ENCODE measurements at regions not wholly inside any gene's neighbourhood (a gene's known extent, or its start where the extent isn't known, plus 50 kb on each side); places are given as distances from the start of the nearest gene placed in this dataset.
"Not testable (repeated sequence)": the region's sequence is repeated elsewhere in the genome, so short reads cannot be mapped to it uniquely, and the experiment has no call there.

DNA sequence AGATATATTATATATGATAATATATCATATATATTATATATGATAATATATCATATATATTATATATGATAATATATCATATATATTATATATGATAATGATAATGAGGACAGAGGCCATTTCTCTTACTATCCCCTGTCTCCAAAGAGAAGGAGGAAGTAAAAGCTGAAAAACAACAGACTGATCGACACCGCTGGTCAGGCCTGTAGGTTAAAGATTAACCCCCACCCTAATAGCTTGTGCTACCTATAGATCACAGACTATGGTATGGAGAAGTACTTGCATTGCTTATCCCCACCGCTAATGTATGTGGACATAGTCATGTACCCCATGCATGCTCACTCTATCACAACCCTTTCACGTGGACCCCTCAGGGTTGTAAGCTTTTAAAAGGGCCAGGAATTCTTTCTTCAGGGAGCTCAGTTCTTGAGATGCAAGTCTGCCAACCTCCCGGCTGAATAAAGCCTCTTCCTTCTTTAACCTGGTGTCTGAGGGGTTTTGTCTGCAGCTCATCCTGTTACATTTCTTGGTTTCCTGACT, 786.1 kb upstream of the TMEM132C start:
- no peak for DNase-seq

DNA sequence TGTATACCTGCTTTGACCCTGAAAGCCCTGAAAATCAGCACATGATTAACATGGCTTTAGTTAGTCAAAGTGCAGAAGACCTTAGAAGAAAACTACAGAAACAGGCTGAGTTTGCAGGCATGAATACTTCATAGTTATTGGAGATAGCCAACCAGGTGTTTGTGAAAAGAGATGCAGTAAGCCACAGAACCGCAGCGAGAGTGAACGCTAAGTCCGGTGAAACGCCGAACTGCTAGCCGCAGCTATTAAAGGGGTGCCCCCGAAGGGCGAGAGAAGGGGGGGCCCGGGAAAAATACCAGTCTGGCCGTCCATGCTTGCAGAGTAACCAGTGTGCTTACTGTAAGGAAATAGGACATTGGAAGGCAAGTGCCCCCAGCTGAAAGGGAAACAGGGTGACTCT, 784.0 kb upstream of the TMEM132C start:
- no peak for DNase-seq

DNA sequence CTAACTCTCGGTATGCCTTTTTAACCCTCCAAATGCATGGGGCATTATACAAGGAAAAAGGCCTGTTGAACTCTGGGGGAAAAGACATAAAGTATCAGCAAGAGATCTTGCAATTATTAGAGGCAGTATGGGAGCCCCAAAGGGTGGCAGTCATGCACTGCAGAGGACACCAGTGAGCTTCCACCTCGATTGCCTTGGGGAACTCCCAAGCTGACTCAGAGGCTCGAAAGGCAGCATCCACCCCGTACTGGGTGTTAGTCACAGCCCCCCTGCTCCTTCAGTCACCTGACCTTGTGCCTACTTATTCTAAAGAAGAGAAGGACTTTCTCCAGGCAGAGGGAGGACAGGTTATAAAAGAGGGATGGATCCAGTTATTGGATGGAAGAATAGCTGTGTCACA, 781.4 kb upstream of the TMEM132C start:
- no peak for DNase-seq

DNA sequence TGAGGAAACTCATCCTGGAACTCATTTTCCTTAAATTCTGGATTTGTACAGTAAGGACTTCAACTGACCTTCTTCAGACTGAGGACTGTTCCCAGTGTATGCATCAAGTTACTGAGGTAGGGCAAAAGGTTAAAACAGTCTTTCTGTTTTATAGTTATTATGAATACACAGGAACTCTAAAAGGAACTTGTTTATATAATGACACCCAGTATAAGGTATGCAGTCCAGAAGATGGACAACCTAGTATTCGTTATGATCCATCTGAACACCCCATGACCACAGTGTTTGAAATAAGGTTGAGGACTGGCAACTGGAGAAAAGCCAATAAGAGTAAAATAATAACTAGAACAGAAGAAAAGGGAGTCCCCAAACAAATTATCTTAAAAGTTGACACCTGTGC, 779.9 kb upstream of the TMEM132C start:
- no peak for DNase-seq

DNA sequence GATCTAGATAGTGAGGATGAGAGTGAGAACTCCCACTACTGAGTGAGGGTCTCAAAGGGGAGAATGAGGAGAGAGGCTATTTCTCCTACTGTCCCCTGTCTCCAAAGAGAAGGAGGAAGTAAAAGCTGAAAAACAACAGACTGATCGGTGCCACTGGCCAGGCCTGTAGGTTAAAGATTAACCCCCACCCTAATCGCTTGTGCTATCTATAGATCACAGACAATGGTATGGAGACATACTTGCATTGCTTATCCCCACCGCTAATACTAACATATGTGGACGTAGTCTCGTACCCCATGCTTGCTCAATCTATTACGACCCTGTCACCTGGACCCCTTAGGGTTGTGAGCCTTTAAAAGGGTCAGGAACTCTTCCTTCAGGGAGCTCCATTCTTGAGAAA, 777.9 kb upstream of the TMEM132C start:
- DNase-seq, result no peak

DNA sequence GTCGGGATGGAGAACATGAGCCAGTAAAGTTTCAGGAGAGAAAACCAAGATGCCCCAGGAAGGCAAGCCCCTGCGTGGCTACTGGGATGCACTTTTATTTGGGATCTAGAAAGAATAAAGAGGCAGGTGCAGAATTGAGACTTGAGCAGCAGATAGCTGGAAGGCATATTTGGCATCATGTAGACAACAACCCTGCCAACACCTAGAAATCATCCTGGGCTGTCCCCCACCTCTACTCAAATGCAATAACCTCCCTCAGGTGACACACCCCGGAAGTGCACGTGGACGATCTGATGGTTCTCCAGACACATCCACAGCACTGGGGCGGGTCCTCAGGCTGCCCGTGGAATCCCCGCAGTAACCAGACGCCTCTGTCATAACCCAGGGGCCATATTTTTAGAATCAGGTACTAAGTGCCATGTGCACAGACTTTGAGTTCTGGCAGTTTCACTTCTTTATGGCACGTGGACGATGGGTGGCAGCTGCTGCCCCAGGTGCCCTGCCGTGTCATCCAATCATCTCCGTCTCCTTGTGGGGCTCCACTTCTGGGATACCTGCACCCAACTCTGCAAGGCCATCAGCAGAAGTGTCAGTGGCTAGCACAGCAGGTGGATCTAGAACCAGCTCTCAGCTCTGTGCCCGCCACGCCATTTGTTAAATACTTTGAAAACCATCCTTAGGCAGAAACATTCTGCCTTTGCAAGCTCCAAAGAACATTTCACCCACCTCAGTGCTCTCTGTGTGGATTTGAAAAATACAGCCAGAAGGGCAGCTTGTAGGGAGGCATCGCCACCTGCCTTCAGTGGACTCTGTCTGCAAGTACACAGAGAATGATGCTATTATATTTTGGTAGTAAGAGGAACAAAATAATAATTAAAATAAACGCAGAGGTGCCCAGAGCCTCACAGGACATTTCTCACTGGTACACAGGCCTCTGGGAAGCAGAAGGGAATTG, 771.7 kb upstream of the TMEM132C start:
- no peak for DNase-seq

DNA sequence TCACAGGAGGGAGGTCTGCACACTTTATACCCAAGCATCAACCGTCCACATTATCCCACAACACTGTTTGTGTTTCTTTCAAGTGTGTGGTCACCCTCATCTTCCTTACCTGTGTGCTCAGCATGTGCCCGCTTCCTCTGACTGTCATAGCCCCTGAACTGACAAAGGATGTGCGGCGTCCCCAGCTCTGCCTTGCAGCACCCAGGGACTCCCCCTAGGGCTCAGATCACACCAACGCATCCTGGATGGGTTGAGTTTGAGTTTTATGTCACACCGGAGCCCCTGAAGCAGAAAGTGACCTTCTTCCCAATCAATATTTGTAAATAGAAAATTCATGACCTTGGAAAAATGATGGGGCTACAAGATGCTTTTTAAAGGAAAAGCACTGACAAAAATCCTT, 770.7 kb upstream of the TMEM132C start:
- no peak for DNase-seq

DNA sequence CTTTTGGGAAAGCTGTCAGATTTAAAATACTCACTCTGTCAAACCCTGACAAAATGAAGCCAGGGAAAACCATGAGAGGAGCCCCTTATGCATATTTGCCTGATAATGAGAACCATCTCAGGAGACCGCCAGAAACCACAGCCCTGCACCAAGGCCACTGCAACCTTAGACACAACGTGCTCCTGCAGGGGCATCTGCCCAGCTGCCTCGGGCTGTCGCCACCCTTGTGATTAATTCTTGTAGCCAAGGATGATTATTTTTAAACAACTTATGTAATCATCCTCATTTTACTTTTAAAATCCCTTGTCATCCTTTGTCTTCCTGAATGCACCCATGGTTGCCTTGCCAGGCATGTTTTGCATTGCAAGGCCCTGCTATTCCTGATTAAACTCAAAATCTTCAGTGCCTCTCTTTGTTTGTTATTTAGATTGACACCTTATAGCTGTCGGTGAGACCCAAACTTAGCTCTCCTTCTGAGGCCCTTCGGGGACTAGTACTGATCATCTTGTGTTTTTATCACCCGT, 766.4 kb upstream of the TMEM132C start:
- no peak for DNase-seq

DNA sequence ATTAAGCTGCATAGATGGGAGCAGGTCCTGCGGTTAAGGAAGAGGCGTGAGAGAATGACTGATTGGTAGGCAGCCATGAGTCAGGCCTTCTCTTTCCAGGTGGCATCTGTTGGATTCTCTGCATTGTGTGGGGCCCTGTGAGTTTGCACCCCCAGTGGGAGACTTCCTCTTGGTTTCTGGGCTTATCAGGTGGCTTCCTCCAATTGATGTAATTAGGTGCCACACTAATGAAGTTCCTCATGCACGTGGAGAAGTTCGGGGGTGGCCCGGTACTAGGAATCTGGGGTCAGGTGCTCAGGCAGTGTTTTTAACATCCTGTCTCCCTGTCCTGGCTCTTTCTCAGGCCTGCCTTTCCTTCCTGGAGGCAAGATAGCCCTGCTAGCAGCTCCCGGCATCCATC, 765.1 kb upstream of the TMEM132C start:
- DNase-seq, result no peak

DNA sequence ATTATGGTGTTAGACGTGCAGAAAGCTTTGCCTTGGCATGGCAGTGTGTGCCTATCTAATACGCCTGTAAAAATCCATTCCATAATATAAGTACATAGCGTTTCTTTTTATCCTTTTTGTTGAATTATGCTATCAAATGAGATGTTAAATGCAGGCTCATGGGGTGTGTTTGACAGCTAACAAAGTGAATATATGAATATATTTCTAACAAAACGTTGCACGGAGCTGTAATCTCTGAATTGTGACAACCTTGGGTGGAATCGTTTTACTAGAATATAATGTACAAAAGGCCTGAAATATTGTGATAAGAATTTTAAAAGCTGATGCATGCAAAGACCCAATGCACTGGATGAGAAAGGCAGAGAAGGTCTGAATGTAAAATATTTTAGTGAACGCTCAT, 763.7 kb upstream of the TMEM132C start:
- DNase-seq, result no peak

DNA sequence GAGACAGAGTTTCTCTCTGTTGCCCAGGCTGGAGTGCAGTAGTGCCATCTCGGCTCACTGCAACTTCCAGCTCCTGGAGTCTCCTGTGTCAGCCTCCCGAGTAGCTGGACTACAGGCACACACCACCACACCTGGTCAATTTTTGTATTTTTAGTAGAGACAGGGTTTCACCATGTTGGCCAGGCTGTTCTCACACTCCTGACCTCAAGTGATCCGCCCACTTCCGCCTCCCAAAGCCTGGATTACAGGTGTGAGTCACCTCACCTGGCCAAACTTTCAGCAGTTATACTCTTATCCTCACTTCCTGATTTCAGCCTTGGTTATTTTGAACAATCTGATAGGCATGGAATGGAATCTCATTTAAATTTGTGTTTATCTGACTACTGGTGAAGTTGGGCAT, 763.0 kb upstream of the TMEM132C start:
- not testable (repeated sequence) for DNase-seq

DNA sequence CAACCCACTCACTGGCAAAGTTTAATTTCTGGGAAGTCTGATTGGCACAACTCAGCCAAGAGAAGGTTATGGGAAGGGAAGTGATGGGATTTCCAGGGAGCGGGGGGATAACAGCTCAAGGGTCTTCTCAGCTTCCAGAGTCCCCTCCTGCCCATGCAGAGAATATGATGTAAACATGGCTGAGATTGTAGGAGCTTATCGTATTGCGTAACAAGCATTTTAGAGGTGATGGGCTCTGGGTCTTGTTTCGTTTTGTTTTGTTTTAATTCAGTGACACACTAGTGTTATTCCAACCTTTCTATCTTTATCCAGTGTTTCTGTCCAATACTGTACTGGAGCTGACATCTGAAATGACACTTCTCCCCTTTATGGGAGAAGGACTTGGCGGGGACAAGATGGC, 762.1 kb upstream of the TMEM132C start:
- DNase-seq, result no peak

DNA sequence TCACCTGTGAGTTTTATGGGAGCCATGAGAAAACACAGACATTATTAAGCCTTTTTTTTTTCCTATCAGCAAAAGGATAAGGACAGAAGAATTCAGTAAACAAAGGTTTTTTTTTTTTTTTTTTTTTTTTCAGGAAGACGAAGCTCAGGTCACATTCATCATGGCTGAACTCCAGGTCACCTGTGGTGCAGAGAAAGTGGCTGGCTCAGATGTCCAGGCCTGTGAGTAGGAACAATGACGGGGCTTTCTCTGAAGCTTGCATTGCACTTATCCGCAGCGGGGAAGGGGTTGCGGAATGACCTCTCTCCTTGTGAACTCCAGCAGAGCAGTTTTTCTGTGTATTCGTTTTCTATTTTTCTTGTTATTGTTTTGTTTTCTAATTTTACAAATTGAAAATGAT, 759.6 kb upstream of the TMEM132C start:
- DNase-seq, result no peak

DNA sequence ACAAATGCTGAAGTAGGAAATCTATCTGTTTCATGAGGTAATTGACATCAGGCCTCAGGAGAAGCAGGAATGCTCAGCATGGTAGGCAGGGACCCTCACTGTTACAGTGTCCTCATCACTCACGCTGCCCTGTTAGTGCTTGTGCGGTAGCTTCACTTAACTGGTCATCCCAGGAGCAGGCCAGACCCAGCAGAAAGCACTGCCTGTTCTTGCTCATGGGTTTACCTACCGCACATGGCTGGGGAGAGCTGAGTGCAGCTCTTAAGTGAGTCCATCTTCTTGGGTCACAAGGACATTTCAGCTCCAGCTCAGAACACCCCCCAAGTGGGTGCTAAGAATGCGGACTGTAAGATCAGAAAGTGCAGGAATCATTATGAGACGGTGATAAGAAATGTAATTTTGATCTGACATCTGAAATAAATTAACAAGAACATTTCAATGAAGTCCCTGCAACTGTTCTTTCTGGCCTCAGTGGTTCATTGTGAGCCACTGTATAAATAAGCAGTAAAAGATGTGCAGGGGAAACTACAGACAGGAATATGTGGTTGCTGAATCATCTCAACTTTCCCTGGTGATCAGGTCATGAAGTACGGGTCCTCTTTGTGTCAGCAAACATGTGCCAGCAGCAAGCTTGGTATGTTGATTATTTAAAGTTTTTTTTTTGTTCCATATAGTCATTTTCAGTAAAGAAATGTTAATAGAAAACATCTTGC, 757.7 kb upstream of the TMEM132C start:
- no peak for DNase-seq

DNA sequence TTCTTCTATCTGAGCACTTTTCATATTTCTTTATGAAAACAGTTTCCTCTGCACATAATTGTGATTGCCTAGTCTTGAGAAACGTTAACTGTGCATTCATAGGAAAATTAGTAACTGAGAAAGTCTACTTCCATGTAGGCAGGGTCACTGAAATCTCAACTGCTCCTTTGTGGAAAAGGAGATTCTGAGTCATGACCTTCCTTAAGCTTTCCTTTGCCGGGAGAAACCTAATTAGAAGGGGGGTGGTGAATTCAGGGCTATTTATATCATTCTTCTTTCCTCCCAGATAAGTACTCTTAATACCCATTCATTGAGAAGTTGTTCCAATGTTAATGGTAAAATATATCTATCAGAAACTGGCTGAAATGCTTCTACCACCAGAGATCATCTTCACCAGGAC, 751.0 kb upstream of the TMEM132C start:
- DNase-seq, result no peak

DNA sequence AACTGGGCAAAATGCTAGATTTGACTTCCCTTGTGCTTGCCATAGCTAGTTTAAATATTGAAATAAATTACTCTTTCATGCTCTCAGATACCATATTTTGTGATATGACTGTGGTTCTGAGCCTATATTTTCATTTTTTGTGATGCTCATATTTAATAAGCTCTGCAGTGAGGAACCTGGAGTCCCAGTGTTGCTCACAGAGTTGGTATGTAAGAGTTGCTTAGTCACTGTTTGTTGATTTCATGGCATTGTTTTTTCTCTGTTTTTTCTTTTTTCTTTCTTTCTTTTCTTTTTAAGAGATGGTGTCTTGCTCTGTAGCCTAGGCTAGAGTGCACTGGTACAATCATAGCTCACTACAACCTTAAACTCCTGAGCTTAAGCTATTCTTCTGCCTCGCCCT, 750.5 kb upstream of the TMEM132C start:
- no peak for DNase-seq

DNA sequence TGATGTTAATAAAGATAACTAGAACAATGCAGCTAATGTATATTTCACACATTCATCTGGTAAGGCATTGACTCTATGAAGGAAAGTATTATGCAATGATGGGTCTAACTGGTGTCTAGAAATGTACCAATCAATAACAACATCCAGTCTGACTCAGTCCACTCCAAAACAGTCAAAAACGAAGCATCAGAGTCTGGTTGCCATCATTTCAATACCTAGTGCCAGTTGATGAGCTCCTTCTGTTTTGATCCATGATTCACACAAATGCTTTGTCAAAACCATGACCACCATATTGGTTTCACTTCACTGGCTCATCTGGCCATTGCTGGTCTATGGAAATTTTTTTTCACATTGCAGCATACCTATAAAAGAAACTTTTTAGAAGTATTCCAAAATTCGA, 747.2 kb upstream of the TMEM132C start:
- DNase-seq, result no peak

DNA sequence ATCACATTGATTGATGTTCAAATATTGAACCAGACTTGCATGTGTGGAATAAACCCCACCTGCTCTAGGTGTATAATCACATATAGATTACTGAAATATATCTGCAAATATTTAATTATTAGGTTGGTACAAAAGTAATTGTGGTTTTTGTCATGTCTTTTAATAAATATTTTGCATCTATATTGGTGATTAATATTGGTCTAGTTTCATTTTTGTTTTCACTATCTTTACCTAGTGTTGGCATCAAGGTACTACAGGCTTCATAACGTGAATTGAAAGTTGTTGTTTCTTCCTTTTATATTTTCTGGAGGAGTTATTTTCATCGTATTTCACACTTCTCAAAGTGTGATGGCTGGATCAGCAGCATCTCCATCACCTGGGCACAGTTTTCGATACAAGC, 740.0 kb upstream of the TMEM132C start:
- DNase-seq, result no peak

DNA sequence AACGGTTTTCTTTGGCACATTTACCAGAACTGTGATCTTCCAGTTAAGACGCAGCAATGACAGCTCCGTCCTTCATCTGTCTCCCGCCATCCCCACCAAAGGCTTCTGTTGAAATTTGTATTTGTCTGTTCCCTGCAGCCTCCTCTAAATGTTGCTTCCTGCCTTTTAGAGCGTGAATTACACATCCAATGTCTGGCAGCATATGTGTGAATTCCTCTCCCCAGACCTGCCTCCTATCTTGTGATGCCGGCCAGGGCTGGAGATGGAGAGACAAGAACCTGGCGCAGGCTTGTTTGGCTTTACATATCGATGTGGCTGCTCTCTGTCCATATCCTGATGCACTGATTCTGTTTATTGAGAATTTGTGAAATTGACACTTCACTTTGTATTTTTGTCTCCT, 738.4 kb upstream of the TMEM132C start:
- DNase-seq, result no peak

DNA sequence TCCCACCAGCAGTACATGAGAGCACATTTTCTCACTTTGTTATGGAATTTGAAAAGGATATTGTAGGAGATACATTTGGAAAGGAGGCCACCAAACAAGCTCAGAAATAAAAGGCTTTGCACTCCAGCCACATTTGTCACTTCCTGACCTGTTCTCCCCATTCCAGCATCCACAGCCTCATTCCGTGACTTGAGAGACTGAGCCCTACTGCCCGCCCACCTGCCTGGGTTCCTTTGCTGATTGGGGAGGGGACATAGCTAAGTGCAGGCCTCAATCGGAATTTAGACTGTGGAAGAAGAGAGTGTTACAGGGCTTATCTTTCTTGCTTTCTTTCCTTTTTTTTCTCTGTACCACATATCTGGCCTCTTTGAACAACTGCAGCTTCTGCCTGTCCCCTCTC, 735.4 kb upstream of the TMEM132C start:
- no peak for DNase-seq

DNA sequence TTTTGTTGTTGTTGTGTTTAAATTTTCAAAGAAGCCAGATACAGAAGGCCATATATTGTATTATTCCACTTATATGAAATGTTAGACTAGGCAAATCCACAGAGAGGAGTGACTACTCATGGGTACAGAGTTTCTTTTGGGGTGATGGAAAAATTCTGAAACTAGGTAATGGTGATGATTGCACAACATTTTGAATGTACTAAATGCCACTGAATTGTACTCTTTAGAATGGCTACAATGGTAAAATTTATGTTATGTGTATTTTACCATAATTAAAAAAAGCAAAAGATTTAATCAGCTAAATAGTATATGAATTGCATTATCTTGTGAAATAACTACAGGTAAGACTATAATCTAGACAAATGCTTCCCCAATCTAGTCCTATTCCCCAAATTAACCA, 733.6 kb upstream of the TMEM132C start:
- DNase-seq, result no peak

DNA sequence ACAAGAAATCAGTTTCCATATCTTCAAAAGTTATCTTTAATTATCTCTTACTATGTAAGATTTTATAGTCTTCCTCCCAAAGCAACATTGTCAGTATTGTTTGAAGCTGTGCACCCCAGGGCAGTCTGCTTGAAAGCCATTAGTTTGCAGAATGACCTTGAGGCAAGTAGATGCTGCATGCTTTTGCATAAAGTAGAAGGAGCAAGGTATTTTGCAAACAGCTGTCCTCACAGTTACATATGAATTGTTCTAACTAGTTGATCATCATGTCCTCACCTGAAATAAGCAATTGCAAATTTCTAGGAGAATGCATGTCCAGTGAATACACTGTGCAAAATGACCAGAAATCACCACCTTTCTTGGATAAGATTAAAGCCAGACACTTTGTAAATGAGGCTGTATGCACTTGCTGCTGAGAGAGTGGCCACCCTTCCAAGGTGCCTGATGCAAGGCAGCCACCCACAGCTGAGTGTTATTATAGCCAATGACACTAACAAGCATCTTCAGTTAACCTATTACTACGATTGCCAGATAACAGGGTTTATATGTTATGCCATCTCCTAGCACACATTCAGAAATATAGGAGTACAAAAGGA, 730.0 kb upstream of the TMEM132C start:
- DNase-seq, result no peak

DNA sequence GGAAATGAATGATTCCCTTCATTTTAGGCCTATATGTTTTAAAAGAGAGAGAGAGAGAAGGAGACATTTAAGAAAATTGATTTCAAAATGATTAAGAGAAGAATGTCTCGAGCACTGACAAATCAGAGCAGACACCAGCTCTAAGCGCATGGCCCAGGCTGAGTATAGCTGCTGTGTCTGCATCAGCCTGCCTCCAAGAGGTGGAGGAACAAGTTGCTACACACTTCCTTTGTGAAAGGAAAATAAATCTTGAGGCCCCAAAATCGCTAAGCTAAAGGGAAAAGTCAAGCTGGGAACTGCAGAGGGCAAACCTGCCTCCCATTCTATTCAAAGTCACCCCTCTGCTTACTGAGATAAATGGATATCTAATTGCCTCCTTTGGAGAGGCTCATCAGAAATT, 728.7 kb upstream of the TMEM132C start:
- DNase-seq, result no peak

Data from activated CD4-positive, alpha-beta T cell treated with anti-CD3 and anti-CD28 coated beads, Interleukin-2, amount 50 U/mL, for 4 hours (primary cell).